Subcutaneous abdominal adipose tissue (tissue), 5 donors: ENCODE measurements at regions not wholly inside any gene's neighbourhood (a gene's known extent, or its start where the extent isn't known, plus 50 kb on each side); places are given as distances from the start of the nearest gene placed in this dataset.
"Not testable (repeated sequence)": the region's sequence is repeated elsewhere in the genome, so short reads cannot be mapped to it uniquely, and the experiment has no call there.

Experiments used
- H3K27ac ChIP-seq: one replicate; pipeline ENCODE4 v1.7.0; 2013; ENCODE audit warnings: low read depth, mild to moderate bottlenecking, inconsistent platforms, low read length, moderate library complexity
- H3K27me3 ChIP-seq, 5 donors: one replicate each; pipeline ENCODE4 v1.7.0; 2013; ENCODE audit warnings: low read length in 5 of 5, inconsistent platforms in 1 of 5; ENCODE audit not compliant: control insufficient read depth in 5 of 5, insufficient read depth in 4 of 5
- H3K36me3 ChIP-seq, 5 donors: one replicate each; pipeline ENCODE4 v1.7.0; 2013; ENCODE audit warnings: low read length in 5 of 5; ENCODE audit not compliant: control insufficient read depth in 5 of 5, insufficient read depth in 5 of 5
- H3K4me1 ChIP-seq, 5 donors: one replicate each; pipeline ENCODE4 v1.7.0; 2013; ENCODE audit warnings: low read length in 5 of 5, mild to moderate bottlenecking in 3 of 5, moderate library complexity in 1 of 5; ENCODE audit not compliant: control insufficient read depth in 5 of 5, insufficient read depth in 5 of 5
- H3K4me3 ChIP-seq, 5 donors: one replicate each; pipeline ENCODE4 v1.7.0; 2013; ENCODE audit warnings: low read length in 5 of 5, low read depth in 1 of 5
- H3K9ac ChIP-seq, 5 donors: one replicate each; pipeline ENCODE4 v1.7.0; 2013; ENCODE audit warnings: low read length in 5 of 5, mild to moderate bottlenecking in 4 of 5, moderate library complexity in 3 of 5
- H3K9me3 ChIP-seq, 5 donors: one replicate each; pipeline ENCODE4 v1.7.0; 2013; ENCODE audit warnings: low read length in 5 of 5; ENCODE audit not compliant: control insufficient read depth in 5 of 5
- donor health status: healthy.
- donor health status: healthy.
- donor health status: healthy.
- donor health status: healthy.
- donor health status: healthy.

- Histone ChIP-seq H3K9ac (no peak overlapping the region), H3K27ac (no peak overlapping the region), H3K27me3 (no peaks in the 10 kb centered on the region), H3K36me3 (no peaks in the 10 kb centered on the region), H3K4me3 (no peak overlapping the region), H3K9me3 (no peaks in the 10 kb centered on the region), H3K4me1 (no peaks in the 10 kb centered on the region)
These were observed 664.8 kb upstream of the EEF2KMT start for GRCh38 chr16:5762362-5762761.

- Histone ChIP-seq H3K4me1 (no peaks in the 10 kb centered on the region), H3K4me3 (no peak overlapping the region), H3K9ac (no peak overlapping the region), H3K27me3 (no peaks in the 10 kb centered on the region), H3K36me3 (no peaks in the 10 kb centered on the region), H3K9me3 (no peaks in the 10 kb centered on the region), H3K27ac (no peak overlapping the region)
These were observed 664.0 kb upstream of the EEF2KMT start for GRCh38 chr16:5761592-5761991.

GRCh38 chr16:5758281-5758680 is 660.7 kb upstream of the EEF2KMT start:
- Histone ChIP-seq H3K27ac (no peak overlapping the region), H3K9ac (no peak overlapping the region), H3K27me3 (no peaks in the 10 kb centered on the region), H3K9me3 (no peaks in the 10 kb centered on the region), H3K36me3 (no peaks in the 10 kb centered on the region), H3K4me1 (peaks cover 0 to 6% (median 3%) of the 10 kb centered on the region in 5 donors), H3K4me3 (no peak overlapping the region)

GRCh38 chr16:5756969-5757368 is 659.4 kb upstream of the EEF2KMT start:
- H3K4me3 ChIP-seq, result no peak overlapping the region

GRCh38 chr16:5753381-5753780 is 655.8 kb upstream of the EEF2KMT start:
- H3K27me3 ChIP-seq, result peaks cover 0 to 3% (median 0%) of the 10 kb centered on the region in 5 donors
- H3K36me3 ChIP-seq, result no peaks in the 10 kb centered on the region
- H3K4me1 ChIP-seq, result peaks cover 0 to 9% (median 4%) of the 10 kb centered on the region in 5 donors
- no peak overlapping the region for H3K27ac ChIP-seq
- no peak overlapping the region for H3K9ac ChIP-seq
- no peaks in the 10 kb centered on the region for H3K9me3 ChIP-seq
- no peak overlapping the region for H3K4me3 ChIP-seq

More at GRCh38 chr16:5756969-5757368, 659.4 kb upstream of the EEF2KMT start:
- Histone ChIP-seq H3K27me3 (no peaks in the 10 kb centered on the region), H3K36me3 (no peaks in the 10 kb centered on the region), H3K4me1 (peaks cover 0 to 9% (median 4%) of the 10 kb centered on the region in 5 donors), H3K27ac (no peak overlapping the region), H3K9me3 (no peaks in the 10 kb centered on the region), H3K9ac (no peak overlapping the region)

GRCh38 chr16:5751216-5751615 is 653.6 kb upstream of the EEF2KMT start:
- Histone ChIP-seq H3K9ac (no peak overlapping the region), H3K27ac (no peak overlapping the region), H3K4me3 (no peak overlapping the region), H3K36me3 (no peaks in the 10 kb centered on the region), H3K27me3 (peaks cover 0 to 3% (median 0%) of the 10 kb centered on the region in 5 donors), H3K4me1 (peaks cover 0 to 9% (median 4%) of the 10 kb centered on the region in 5 donors), H3K9me3 (no peaks in the 10 kb centered on the region)

GRCh38 chr16:5750439-5750838 is 652.8 kb upstream of the EEF2KMT start:
- not testable (repeated sequence) for H3K9ac ChIP-seq, H3K27me3 ChIP-seq, H3K4me3 ChIP-seq, H3K36me3 ChIP-seq, H3K27ac ChIP-seq, H3K4me1 ChIP-seq, H3K9me3 ChIP-seq

- Histone ChIP-seq H3K9me3 (peaks cover 0 to 5% (median 0%) of the 10 kb centered on the region in 5 donors), H3K4me1 (no peaks in the 10 kb centered on the region), H3K9ac (no peak overlapping the region), H3K27me3 (peaks cover 0 to 3% (median 0%) of the 10 kb centered on the region in 5 donors), H3K27ac (no peak overlapping the region), H3K36me3 (no peaks in the 10 kb centered on the region), H3K4me3 (no peak overlapping the region)
These were observed 641.0 kb upstream of the EEF2KMT start for GRCh38 chr16:5738586-5738985.

GRCh38 chr16:5736209-5736930 is 638.8 kb upstream of the EEF2KMT start:
- H3K36me3 ChIP-seq, result no peaks in the 10 kb centered on the region
- H3K9me3 ChIP-seq, result peaks cover 0 to 7% (median 0%) of the 10 kb centered on the region in 5 donors
- no peak overlapping the region for H3K27ac ChIP-seq
- no peak overlapping the region for H3K4me3 ChIP-seq
- no peak overlapping the region for H3K9ac ChIP-seq
- H3K27me3 ChIP-seq, result peaks cover 0 to 3% (median 0%) of the 10 kb centered on the region in 5 donors
- H3K4me1 ChIP-seq, result no peaks in the 10 kb centered on the region

GRCh38 chr16:5735444-5735843 is 637.8 kb upstream of the EEF2KMT start:
- Histone ChIP-seq H3K4me3 (no peak overlapping the region), H3K4me1 (no peaks in the 10 kb centered on the region), H3K27ac (no peak overlapping the region), H3K36me3 (no peaks in the 10 kb centered on the region), H3K27me3 (peaks cover 0 to 3% (median 0%) of the 10 kb centered on the region in 5 donors), H3K9ac (no peak overlapping the region), H3K9me3 (peaks cover 0 to 14% (median 0%) of the 10 kb centered on the region in 5 donors)
